Lower lobe of right lung (tissue), 2 donors: ENCODE measurements at regions not wholly inside any gene's neighbourhood (a gene's known extent, or its start where the extent isn't known, plus 50 kb on each side); places are given as distances from the start of the nearest gene placed in this dataset.
"Not testable (repeated sequence)": the region's sequence is repeated elsewhere in the genome, so short reads cannot be mapped to it uniquely, and the experiment has no call there.

ENCODE experiments used
- ATAC-seq, 2 donors: fragments of 200-7000 bp; cut with Tn5 transposase; one replicate each; pipeline ENCODE4 v1.9.1; 2020 to 2022; ENCODE audit warnings: mild to moderate bottlenecking in 2 of 2, moderate library complexity in 2 of 2
- DNase-seq: peaks from one replicate; pipeline ENCODE4 v3.0.0-alpha.2; 2020
- H3K27ac ChIP-seq: fragments of 200-600 bp; one replicate; pipeline ENCODE4 v1.8.0; 2022
- H3K27me3 ChIP-seq: fragments of 200-600 bp; one replicate; pipeline ENCODE4 v1.8.0; 2022; ENCODE audit warnings: low read depth
- H3K36me3 ChIP-seq: fragments of 200-600 bp; one replicate; pipeline ENCODE4 v1.8.0; 2022; ENCODE audit warnings: mild to moderate bottlenecking
- H3K4me1 ChIP-seq: fragments of 200-600 bp; one replicate; pipeline ENCODE4 v1.8.0; 2022
- H3K4me3 ChIP-seq: fragments of 200-600 bp; one replicate; pipeline ENCODE4 v1.8.0; 2022; ENCODE audit warnings: mild to moderate bottlenecking
- H3K9me3 ChIP-seq: fragments of 200-600 bp; one replicate; pipeline ENCODE4 v1.8.0; 2022
- intact Hi-C: fragments of 100-400 bp; cut with DNase I; formaldehyde crosslinking; loops from one replicate; pipeline ENCODE4 v1.11.0; 2022
- TF ChIP-seq, protein P1 (sequence below): fragments of 200-600 bp; IDR thresholded peaks from one replicate; pipeline ENCODE4 v1.8.0; 2022; ENCODE audit warnings: antibody characterized with exemption, mild to moderate bottlenecking
- donor health status: DM: no; HTN: yes; CAD: no; lungs with severe emphysema.

DNA sequence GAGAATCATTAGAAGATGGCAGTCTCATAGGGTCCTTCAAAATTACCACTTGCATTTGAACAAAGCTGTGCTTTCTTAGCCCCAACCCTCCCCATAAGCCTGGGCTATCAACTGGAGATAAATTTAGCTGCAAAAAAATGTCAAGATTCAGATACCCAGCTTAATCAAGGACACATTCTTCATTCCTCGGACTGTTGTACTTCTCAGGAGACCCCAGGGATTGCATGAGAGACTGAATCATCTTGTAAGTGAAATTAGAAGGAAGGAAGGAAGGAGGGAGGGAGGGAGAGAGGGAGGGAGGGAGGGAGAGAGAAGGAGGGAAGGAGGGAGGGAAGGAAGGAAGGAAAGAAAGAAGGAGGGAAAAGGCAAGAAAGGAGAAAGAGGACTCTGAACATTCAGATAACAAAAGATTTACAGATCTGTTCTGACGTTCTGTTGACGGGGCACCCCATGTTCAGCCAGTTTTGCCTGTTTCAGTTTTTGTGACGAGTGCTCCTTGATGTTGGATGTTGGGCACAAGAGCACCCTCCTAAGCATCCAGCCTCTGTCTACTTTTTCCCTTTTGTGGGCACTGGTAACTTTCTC, 498.7 kb downstream of the PREX1 start:
- Histone ChIP-seq H3K4me3 (no peak overlapping the region), H3K36me3 (no peaks in the 10 kb centered on the region), H3K9me3 (no peaks in the 10 kb centered on the region), H3K4me1 (no peaks in the 10 kb centered on the region), H3K27ac (no peak overlapping the region), H3K27me3 (peaks cover 4% of the 10 kb centered on the region)
- intact Hi-C loops: no loop called here
- TF ChIP-seq, protein P1, sequence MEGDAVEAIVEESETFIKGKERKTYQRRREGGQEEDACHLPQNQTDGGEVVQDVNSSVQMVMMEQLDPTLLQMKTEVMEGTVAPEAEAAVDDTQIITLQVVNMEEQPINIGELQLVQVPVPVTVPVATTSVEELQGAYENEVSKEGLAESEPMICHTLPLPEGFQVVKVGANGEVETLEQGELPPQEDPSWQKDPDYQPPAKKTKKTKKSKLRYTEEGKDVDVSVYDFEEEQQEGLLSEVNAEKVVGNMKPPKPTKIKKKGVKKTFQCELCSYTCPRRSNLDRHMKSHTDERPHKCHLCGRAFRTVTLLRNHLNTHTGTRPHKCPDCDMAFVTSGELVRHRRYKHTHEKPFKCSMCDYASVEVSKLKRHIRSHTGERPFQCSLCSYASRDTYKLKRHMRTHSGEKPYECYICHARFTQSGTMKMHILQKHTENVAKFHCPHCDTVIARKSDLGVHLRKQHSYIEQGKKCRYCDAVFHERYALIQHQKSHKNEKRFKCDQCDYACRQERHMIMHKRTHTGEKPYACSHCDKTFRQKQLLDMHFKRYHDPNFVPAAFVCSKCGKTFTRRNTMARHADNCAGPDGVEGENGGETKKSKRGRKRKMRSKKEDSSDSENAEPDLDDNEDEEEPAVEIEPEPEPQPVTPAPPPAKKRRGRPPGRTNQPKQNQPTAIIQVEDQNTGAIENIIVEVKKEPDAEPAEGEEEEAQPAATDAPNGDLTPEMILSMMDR: no peak
- no peak for DNase-seq
- no peak for ATAC-seq

GRCh38 chr20:48327848-48328247, 500.0 kb downstream of the PREX1 start:
- DNase-seq, H3K27me3 ChIP-seq, H3K27ac ChIP-seq, H3K4me1 ChIP-seq, H3K4me3 ChIP-seq, H3K36me3 ChIP-seq, intact Hi-C loops, H3K9me3 ChIP-seq, ATAC-seq: not testable (repeated sequence)

DNA sequence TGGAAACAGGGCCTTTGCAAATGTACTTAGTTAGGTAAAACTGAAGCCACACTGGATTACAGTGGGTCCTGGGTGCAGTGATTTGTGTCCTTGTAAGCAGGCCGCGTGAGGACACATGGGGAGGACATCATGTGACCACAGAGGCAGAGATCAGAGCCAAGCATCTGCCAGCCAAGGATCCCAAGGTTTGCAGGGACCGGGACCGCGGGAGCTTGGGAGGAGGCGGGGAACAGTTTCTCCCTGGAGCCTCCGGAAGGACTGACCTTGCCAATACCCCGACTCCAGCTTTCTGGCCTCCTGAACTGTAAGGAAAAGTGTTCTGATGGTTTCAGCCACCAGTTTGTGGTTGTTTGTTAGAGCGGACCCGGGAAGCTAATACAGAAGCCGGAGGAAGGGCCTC, 500.9 kb downstream of the PREX1 start:
- Histone ChIP-seq H3K27ac (no peak overlapping the region), H3K9me3 (no peaks in the 10 kb centered on the region), H3K27me3 (peaks cover 4% of the 10 kb centered on the region), H3K36me3 (no peaks in the 10 kb centered on the region), H3K4me3 (no peak overlapping the region), H3K4me1 (no peaks in the 10 kb centered on the region)
- intact Hi-C loops: no loop called here
- ATAC-seq: no peak
- TF ChIP-seq, protein P1: no peak
- no peak for DNase-seq

DNA sequence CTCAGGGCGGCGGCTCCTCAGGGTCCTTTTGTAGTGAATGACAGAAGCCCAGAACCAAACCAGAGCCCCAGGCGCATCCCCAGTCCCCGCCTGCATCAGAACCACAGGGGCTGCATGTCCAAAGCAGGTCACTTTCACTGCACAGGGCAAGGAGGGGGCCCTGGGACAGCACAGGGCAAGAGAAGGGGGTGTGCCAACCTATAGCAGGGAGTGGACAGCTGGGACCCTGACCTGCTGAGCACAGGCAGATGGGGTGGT, 501.4 kb downstream of the PREX1 start:
- peak in 1 of 2 donors; percentile 13 for ATAC-seq
- Histone ChIP-seq H3K9me3 (no peaks in the 10 kb centered on the region), H3K4me3 (no peak overlapping the region), H3K36me3 (no peaks in the 10 kb centered on the region), H3K27ac (no peak overlapping the region), H3K27me3 (peaks cover 4% of the 10 kb centered on the region), H3K4me1 (no peaks in the 10 kb centered on the region)
- no peak for DNase-seq
- intact Hi-C loops: no loop called here
- TF ChIP-seq, protein P1: no peak

- H3K36me3 ChIP-seq: no peaks in the 10 kb centered on the region
- ATAC-seq: peak in 1 of 2 donors; percentile 34
- H3K4me3 ChIP-seq: no peak overlapping the region
- H3K27me3 ChIP-seq: peaks cover 4% of the 10 kb centered on the region
- DNase-seq: no peak
- TF ChIP-seq, protein P1: no peak
- no peaks in the 10 kb centered on the region for H3K9me3 ChIP-seq
- H3K4me1 ChIP-seq: no peaks in the 10 kb centered on the region
- intact Hi-C loops: no loop called here
- no peak overlapping the region for H3K27ac ChIP-seq
These were observed 502.0 kb downstream of the PREX1 start for GRCh38 chr20:48325656-48326433.

DNA sequence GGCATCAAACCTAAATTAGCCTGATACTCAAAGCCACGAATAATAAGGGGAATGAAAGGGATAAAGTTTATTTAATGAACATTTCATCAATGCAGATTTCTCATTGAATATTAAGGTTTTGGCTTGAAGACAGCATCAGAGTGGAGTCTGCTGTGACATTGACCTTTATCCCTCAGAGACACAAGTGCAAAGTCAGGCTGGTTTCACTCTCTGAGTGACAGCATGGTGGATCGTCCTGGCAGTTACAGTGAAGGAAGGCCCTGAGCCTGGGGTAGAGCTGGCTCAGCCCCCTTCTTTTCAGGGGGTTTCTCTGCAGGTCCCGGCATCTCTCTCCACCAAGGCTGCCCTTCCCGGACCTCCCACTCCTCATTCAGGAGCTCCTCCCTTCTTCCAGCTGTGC, 503.1 kb downstream of the PREX1 start:
- TF ChIP-seq, protein P1: no peak
- no peak for DNase-seq
- intact Hi-C loops: no loop called here
- H3K27ac ChIP-seq: no peak overlapping the region
- no peak overlapping the region for H3K4me3 ChIP-seq
- H3K9me3 ChIP-seq: no peaks in the 10 kb centered on the region
- no peaks in the 10 kb centered on the region for H3K36me3 ChIP-seq
- ATAC-seq: no peak
- peaks cover 4% of the 10 kb centered on the region for H3K27me3 ChIP-seq
- H3K4me1 ChIP-seq: peaks cover 8% of the 10 kb centered on the region
